HG02759 (cell line): ENCODE measurements at regions not wholly inside any gene's neighbourhood (a gene's known extent, or its start where the extent isn't known, plus 50 kb on each side); places are given as distances from the start of the nearest gene placed in this dataset.
"Not testable (repeated sequence)": the region's sequence is repeated elsewhere in the genome, so short reads cannot be mapped to it uniquely, and the experiment has no call there.

Experiments used
- ATAC-seq: cut with Tn5 transposase; IDR thresholded peaks from one replicate; pipeline ENCODE4 v1.9.1; 2021; ENCODE audit warnings: mild to moderate bottlenecking, moderate library complexity; ENCODE audit not compliant: unreplicated experiment

DNA sequence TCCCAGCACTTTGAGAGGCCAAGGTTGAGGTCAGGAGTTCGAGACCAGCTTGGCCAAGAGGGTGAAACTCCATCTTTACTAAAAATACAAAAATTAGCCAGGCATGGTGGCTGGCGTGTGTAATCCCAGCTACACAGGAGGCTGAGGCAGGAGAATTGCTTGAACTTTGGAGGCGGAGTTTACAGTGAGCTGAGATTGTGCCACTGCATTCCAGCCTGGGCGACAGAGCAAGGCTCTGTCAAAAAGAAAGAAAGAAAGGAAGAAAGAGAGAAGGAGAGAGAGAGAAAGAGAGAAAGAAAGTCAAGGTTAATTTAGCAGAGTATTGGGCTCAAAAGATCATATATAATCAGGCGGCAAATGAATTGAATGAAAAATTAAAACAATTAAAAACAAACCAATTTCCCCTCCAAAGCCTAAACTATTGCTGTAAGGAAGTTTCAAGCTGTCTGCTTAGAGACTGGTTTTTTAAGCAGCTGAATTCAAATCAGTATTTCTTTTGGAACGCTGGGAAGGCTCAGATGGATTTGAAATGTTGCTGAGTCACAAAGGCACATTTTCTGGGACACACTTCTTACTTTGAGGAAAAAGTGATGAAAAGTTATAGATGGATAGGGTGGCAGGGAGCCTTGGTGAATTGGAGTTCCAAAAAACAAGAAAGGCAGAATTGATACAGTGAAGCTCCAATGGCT lies 81.3 kb upstream of the BHLHE40 start:
- ATAC-seq = no peak

DNA sequence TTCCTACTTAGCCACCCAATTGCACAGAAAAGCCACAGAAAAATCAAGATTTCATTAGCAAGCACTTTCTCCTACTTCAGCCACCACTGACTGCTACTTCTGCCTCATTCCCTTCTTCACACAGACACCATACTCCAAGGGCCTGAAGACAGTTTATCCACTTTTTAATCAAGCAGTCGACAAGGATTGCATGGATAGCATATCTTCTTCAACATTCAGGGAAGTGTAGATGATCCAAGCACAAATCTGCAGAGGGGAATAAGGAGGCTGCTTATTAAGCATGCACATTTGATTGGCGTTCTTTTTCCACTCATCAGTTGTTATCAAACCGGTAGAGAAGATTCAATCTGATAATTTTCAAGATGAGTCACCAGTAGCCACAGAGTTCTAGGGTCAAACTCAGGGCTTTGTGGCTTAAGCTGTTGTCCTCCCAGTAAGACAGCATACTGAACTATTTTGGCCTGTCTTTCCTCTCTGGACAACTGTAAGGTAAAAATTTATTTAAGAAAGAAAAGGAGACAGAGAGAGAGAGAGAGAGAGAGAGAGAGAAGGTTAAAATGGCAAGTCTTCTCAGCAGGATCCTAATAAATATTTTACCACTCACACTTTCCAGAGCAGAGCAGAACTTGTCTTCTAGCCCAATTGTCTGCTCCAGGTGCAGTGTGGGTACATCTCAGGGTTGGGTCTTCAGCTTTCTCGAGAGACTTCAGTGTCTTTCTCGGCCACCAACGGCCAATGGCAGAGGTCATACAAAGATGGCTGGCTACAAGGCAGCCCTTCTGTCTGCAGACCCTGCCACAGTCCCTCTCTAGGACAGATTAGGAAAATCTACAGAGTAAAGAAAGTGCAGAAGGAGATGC lies 80.6 kb upstream of the BHLHE40 start:
- ATAC-seq = peak; percentile 98

DNA sequence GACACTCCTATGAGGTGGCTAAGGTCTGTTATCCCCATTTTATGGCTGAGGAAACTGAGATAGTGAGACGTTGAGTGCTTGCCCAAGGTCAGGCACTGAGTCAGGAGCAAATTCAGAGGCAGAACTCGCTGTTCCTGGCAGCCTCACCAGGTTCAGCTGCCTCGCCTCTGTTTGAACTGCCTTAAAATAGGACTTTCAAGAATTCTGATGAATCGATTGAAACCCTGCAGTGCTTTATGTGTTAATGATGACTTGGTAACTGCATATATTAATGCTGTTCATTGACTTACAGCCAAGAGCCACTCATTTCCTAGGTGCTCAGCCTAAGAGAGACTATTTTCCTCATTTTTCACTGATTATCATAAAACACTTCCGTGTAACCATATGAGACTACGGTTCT lies 79.5 kb upstream of the BHLHE40 start:
- no peak for ATAC-seq

DNA sequence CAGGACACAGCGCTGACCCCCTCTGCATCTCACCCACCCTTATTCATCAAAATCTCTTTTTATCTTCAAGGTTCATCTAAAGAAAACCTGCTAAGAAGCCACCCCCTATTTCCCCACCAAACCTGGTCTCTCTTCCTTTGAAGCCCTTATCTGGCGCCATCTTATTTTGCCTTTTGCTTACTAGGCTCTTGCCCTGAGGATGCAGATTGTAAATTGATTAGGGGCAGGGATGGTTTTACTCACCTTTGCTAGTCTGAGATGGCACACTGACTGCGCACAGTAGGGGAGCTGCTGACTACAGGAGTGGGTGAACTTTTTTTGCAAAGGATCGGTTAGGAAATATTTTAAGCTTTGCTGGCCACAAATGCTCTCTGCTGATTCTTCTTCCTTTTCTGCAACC lies 78.9 kb upstream of the BHLHE40 start:
- no peak for ATAC-seq

DNA sequence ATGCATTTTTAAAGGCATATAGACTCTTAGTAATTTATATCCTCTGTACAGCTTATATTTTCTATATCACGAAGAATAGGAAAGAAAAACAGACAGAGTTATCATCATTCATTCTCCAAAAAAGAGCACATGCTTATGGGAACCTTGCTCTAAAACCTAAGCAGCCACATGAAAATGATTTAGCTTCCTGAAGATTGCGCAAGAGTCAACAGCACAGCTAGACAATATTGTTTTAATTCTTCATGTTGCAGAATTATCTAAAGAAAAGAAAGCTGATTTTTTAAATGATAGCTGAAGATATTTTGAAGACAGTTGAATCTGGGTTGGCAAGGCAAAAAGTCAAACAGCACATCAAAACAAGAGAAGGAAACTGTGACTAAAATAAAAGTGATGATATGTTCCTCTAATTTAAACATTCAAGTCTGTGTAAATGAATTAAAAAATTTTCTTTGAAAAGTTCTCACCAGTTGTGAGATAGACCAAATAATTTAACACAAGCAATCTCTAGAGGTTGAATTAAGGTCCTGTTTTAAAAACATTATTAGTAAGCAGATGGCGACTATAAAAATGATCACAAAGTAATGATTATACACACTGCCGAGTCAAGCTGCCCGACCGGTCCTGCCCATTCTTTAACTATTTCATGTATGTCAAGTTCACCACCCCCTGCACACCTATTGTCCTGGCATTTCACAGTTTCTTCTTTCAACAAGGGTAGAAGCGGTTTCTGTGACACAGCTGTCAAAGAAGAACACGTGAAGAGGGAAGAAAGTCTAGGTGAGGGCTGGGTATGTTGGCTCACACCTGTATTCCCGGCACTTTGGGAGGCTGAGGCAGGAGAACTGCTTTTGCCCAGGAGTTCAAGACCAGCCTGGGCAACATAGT lies 74.2 kb upstream of the BHLHE40 start:
- ATAC-seq = no peak

DNA sequence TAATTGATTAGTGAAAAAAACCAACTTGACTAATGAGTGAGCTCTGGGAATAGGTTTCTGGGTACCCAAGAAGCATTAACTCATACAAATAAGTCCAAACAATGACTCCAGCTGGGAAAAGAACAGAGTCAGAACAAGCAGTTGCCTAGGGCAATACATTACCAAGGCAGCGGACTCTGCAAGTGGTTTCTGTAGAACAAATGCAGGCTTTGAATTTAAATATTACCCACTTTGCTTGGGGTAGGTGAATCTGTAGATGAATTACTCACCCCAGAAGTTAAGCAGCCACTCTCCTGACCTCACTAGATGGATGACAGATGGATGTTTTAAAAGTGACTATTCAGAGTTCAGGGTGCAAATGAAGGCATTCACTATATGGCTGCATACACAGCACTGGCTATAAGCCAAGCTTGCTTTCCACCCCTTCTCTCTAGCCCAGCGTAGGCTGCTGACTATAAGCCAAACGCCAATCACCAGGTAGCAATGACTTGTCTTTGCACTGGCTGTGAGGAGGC lies 73.1 kb upstream of the BHLHE40 start:
- no peak for ATAC-seq

DNA sequence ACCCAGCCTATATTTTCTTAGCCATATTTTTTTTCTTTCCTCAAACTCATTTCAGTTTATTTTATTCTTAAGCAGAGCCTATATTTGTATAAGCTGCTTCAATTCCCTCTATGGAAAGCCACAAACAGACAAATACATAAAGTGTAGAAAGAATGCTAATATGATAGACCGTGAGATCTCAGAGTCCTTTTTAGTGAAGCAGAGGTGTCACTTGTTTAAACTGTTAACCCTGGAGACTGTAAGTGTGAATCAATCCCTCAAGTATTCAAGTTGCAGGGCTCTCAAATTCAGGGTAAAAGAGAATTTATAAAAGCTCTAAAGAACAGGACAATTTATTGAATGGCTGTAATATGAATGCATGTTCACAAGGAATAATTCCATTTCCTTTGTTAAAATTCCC lies 72.2 kb upstream of the BHLHE40 start:
- ATAC-seq = no peak

DNA sequence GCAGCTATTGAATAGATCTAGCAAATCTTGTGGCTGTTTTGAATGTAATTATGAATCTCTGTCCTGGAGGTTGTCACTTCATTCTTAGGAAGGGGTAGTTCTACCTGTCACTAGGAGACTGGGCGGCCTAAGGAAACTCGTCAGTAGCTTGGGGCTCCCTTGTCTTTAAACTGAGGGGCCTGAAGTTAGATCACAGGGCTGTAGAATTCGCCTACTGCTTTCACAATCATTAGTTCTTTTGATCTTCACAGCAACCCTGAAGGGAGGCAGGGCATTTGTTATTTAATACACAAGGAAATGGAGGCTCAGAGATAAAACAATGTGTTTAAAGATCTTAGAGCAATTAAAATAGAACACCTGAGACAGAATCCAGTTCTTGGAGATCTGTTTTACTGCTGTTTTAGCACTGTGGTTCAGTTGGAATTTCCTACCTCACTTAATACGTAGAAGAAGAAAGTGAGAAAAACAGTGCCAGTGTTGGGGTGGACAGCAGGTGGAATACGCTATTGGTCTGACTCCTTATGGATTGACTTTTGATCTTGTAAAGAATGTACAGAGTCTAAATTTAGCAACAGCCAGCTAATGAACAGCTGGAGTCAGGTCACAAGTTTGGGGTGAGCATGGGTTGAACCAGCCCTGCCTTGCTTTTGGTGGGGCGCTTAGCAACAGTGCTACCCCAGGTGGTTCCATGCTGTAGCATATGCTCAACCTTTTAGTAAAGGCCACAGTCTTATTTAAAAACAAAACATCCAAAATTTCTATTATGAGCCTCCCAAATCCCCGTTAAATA lies 71.4 kb upstream of the BHLHE40 start:
- ATAC-seq = no peak

DNA sequence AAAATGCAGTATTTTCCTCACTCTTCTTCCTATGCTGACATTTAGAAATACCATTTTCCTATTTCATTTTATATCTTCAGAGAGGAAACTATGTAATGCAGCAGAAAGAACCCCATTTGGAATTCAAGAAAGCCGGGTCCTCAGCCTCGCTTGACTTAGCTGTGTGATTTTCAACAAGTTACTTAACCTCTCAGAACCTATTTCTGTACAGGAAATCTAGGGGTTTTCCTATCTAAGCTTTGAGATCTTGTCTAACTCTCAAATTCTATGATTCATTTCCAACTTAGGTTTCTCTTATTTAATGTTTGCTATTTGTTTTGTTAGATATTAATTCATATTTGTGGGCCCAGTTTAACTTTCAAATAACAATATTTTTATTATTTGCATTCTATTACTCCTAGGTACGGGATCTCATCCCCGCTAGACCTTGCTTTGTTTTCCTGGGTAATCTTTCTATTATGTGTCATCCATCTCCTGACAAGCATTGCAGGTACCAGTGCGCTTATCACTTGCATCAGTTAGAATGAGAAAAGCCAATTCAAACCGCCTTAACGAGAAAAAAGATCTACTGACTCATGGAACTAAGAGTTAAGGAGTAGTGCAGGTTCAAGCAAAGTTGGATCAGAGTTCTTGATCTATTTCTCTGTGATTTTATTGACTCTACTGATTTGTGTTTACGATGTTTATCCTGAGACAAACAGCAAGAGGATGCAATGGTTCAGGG lies 70.6 kb upstream of the BHLHE40 start:
- ATAC-seq = no peak

DNA sequence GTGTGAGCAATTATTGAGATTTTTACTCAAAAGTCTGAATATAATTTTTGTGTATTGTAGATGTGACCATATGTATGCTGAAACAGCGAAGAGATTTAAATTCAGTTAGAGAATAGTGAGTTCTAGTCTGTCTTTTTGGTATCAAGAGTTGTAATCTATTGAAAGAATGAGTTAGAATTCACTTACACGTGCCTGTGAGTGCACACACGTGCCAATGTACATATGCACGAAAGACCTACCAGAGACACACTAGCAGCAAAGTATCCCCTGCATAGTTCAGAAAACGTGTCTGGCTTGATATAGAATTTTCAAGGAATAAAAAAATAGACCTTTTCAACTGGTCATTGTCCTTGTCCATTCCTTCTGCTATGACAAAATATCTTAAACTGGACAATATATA lies 64.8 kb upstream of the BHLHE40 start:
- ATAC-seq = no peak

DNA sequence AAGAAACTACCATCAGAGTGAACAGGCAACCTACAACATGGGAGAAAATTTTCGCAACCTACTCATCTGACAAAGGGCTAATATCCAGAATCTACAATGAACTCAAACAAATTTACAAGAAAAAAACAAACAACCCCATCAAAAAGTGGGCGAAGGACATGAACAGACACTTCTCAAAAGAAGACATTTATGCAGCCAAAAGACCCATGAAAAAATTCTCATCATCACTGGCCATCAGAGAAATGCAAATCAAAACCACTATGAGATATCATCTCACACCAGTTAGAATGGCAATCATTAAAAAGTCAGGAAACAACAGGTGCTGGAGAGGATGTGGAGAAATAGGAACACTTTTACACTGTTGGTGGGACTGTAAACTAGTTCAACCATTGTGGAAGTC lies 57.6 kb upstream of the BHLHE40 start:
- ATAC-seq = not testable (repeated sequence)

DNA sequence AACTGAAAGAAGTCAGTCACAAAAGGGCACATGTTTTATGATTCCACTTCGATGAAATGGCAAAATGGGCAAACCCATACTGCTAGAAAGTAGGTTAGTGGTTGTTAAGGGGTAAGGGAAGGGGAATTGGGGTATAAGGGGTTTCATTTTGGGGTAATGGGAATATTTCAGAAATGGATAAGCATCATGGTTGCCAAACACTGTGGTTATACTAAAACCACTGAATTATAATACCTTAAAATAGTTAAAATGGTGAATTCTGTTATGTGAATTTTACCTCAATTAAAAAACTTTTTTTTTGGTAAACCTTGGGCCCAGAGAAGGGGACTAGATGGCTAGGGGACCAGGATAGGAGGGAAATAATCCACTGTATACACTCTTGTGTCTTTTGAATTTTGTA lies 52.3 kb upstream of the BHLHE40 start:
- no peak for ATAC-seq

DNA sequence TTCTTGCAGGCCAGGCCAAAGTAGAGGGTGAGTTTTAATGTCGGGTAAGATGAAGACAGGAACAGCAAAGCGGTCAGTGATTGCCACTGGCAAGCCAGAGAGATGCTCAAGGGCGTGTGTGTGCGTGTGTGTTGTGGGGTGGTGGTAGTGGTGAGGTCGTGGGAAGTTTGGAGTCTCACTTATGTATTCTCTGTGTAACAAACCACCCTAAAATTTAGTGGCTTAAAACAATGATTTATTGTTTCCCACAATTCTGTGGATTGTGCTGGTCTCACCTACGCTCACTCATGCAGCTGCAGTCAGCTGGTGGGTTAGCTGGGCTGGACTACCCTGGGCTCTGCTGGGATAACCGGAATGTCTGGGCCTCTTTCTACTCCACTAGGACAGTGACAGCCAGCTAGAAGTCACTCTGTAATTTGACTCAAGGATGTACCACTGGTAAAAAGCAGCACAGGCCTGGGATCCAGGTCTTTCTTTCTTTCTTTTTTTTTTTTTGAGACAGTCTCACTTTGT lies 50.9 kb upstream of the BHLHE40 start:
- no peak for ATAC-seq
